Inflammatory macrophage (primary cell): ENCODE measurements at regions not wholly inside any gene's neighbourhood (a gene's known extent, or its start where the extent isn't known, plus 50 kb on each side); places are given as distances from the start of the nearest gene placed in this dataset.
A peak's percentile ranks its signal among the peaks of the same experiment; 100 is the strongest.

Experiments used
- DNase-seq, 2 donors: peaks; one replicate each; pipeline ENCODE4 v3.0.0-alpha.2; 2020 to 2022

GRCh38 chr1:13922466-13923110 is 222.6 kb downstream of the PRDM2 start:
- no peak for DNase-seq

DNA sequence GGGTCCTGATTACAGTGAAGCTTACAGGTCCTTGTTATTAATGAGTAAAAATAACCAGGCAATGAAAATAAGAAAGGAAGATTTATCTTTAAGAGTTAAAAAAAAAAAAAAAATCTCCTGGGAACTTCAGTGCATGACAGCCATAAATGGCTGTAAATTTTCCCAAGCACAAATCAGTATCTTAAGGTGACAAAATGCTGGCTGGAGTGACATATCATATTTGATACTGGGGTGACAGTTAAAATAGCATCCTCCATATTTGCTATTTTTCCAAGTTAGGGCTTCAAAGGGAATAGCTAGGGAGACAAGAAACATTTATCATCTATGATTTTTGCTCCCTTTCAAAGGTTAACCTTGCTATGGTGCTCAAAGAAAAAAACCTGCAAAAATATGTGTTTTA is 226.6 kb downstream of the PRDM2 start:
- no peak for DNase-seq

GRCh38 chr1:13927736-13928135 is 227.7 kb downstream of the PRDM2 start:
- no peak for DNase-seq

DNA sequence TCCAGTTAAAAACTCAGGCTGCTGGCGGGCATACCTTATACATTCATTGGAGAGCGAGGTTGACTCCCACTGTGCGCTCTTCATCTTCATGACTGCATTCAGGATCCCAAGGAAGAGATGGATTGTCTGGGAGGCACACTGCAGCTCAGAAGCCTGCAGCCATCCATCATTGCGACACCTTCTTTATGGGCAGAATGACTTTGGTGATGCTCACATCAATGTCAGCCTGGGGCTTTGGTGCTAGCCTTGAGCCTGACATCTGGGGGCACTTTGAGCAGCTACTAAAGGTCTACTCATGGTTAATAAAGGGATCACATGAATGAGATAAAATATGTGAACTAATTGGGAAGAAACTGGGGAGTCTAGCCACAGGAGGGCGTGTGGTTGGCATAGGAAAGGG is 229.3 kb downstream of the PRDM2 start:
- DNase-seq = no peak

DNA sequence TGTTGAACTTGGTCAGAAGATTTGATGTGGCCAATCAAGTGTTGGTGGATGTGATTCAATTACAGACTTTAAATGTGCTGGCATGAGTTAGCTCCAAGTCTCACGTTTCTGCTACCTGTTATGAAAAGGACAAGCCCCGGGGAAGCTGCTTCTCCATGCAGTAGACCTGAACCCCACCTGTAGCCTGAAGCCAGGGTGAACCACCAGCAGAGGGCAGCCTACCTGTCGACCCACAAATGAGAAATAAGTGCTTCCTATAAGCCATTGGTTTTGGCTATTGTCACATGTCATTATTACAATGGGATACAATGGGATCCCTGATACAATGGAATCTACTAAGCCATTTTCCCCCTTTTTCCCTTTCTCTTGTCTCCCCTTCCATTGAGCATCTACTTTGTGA is 230.2 kb downstream of the PRDM2 start:
- DNase-seq = no peak

DNA sequence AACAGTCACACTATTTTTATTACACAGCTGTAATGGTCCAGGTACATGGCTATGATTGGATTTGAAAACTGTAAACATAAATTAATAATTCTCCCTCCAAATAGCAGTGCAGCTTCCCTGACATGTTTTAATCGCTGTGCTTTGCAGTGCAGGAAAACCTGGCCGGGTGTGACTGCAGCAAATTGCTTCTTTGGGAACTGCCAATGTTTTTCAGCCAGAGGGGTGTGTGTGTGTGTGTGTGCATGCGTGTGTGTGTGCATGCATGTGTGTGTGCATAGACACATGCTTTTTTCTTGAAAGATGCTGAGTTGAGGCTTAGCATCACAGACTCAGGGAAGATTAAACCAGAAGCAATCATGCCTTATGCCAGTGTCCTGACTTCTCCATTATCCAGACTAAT is 231.2 kb downstream of the PRDM2 start:
- DNase-seq = no peak

DNA sequence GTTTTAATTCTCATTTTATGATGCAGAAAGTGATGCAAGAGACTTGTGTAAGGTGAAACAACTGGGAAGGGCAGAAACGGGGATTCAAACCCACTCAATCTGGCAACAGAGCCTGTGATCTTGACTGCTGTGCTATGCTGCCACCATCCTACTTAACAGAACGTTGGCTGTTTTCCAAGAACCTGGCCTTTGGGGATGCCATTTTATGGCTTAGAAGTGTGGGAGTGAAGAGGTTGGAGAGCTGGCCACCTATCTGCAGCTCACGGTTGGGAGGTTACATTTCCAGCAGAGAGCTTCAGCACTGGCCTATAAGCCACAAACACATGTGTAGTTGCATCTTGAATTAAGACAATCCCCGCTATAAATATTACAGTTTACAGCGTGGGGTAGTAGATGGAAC is 235.3 kb downstream of the PRDM2 start:
- DNase-seq = no peak

DNA sequence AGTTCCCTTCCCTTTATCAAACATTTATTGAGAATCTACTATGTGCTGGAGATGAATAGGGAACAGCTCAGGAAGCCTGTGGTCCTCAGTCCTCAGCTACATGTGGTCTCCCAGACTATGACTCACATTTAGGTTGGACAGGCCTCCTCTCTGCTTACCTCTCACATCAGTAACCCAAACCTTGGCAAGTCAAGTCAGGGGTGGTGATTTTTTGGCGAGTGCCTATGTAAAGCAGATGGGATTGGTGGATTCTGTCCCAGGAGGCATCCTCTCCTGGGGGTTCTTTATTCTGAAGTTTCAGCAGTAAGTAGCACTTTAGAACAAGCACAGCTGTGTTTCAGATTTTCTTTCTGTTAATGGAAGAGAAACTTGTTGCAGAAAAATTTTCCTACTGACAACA is 241.3 kb downstream of the PRDM2 start:
- DNase-seq = no peak

DNA sequence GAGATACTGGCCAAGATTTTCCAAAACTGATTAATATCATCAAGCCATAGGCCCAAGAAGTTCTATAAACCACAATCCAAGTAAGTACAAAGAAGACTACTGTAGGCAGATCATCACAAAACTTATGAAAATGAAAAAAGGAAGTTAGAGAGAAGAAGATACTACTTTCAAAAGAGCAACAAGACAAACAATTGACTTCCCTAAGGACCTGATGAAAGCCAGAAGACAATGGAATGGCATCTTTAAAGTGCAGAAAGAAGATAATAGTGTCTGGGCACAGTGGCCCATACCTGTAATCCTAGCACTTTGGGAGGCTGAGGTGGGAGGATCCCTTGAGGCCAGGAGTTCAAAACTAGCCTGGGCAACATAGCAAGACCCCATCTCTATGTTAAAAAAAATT is 243.1 kb downstream of the PRDM2 start:
- no peak for DNase-seq

DNA sequence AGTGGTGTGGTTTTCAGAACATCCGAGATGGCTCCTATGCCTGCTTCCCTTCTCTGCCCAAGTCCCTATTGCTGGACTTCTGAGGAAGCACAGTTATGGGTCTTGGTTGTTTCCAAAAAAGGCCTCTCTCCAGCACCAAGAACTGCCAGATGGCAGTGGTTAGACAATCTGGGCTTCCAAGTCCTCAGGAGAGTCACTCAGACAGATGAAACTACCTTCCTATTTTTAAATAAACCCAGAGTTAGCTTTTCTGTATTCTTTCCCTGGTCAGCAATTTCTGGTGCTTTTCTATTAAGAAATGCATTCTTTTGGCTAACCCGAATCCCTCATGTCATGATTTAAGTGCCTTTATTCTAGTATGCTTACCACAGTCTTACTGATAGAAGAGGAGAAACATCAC is 245.9 kb downstream of the PRDM2 start:
- no peak for DNase-seq

DNA sequence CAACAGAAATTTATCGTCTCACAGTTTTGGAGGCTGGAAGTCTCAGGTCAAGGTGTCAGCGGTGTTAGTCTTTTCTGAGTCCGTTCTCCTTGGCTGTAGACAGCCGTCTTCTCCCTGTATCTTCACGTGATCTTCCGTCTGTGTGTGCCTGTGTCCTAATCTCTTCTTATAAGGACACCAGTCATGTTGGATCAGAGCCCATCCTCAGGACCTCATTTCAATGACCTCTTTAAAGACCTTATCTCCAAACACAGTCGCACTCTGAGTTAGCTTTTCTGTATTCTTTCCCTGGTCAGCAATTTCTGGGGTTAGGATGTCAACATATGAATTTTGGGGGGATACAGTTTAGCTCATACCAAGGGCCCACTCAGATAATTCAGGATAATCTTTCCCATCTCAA is 247.7 kb downstream of the PRDM2 start:
- no peak for DNase-seq

DNA sequence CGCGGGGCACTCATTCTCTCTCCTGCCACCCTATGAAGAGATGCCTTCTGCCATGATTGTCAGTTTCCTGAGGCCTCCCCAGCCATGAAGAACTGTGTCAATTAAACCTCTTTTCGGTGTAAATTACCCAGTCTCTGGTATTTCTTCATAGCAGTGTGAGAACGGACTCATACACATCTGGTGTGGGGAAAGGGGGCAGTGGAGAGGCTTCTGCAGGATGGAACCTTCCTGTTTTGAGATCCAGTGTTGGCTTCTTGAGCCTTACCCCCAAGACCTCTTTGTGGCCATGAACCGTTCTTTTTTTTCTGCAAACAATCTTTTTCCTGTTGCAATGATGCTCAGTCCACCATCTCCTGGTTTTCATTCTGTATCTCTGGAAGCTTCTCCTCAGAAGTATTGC is 248.4 kb downstream of the PRDM2 start:
- no peak for DNase-seq

GRCh38 chr1:13948888-13949391 is 249.0 kb downstream of the PRDM2 start:
- no peak for DNase-seq

DNA sequence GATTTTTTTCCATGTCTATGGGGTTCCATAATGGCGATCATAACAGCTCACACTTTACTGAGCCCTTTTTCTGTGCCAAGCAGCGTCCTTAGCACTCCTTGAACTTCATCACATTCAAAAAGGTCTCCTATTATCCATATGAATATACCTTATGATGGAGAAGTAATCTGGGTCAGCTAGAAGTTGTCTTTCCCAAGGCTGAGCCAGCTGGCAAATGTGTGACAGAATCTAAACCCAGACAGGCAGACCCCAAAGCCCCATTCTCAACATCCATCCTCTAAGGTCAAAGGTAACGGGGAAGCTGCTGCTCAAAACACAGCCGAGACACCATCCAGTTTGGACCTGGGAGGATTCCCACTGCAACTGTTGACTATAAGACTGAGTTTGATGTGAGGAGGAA is 249.6 kb downstream of the PRDM2 start:
- no peak for DNase-seq

- no peak for DNase-seq
Measured at GRCh38 chr1:13950637-13951036, 250.6 kb downstream of the PRDM2 start.

- no peak for DNase-seq
Measured at GRCh38 chr1:13951793-13952751, 252.1 kb downstream of the PRDM2 start.

DNA sequence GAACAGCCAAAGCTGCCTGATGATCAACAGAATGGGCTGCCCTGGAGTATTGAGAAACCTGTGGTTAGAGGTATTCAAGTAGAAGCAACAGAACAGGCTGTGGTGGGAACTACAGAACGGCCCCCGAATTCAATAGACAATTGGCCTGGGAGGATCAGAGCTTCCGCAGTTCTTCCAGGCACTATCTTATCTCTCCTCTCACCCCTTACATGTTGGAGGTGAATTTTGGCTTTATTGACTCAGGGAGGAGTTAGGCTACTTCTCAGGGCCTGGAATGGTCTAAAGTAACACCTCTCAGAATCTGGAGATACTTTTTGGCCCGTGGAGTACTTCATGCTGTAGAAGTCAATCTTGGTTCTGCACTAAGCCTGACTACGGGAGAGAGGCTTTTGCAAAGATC is 253.0 kb downstream of the PRDM2 start:
- DNase-seq = no peak

GRCh38 chr1:13956393-13956792 is 256.4 kb downstream of the PRDM2 start:
- DNase-seq = no peak

GRCh38 chr1:13960375-13960987 is 260.5 kb downstream of the PRDM2 start:
- peak; percentile 58 to 62 for DNase-seq

DNA sequence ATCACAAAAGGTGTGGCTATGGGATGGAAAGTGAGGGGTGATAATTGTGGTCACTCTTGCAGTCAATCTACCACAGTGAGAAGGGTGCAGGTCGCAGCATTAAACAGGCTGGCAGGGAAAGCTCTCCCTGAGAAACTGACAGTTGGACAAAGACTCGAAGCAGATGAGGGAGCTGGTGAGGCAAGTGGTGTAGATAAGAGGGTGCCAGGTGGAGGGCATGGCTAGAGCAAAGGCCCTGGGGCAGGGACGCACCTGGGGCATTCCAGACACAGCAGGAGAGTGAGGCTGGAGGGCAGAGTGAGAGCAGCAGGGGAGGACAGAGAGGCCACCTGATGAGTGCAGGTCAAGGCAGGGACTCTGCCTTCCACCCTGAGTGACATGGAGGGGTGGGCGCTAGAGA is 264.8 kb downstream of the PRDM2 start:
- no peak for DNase-seq

DNA sequence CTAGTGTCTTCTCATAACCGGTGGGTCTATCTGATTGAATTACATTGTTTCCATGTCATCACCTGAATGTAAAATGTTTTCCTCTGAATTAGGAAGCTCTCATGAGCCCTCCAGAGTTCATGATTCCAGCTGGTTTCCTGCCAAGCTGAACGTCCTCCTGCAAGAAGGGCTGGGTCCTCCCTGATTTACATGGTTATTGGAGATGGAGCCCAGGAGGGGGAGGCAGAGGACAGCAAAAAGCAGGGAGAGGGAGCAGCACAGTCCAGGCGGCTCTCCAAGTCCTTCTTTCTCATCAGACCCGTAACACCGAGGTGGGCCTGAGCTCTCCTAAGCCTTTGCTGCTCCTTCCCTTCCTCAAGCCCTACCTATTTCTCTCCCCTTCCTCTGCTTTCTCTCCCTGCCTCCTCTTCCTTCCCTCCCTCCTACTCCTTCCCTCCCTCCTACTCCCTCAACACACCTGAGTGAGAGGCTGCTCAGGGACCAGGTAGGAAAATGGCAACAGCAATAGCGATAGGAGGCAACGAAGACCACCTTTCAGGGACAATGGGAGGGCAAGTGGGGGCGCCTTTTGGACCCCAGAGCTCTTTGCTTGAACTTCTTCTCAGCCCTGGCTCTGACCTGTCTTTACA is 265.9 kb downstream of the PRDM2 start:
- DNase-seq = no peak

- no peak for DNase-seq
Measured at GRCh38 chr1:13967707-13968106, 267.7 kb downstream of the PRDM2 start.

GRCh38 chr1:13968361-13968760 is 268.4 kb downstream of the PRDM2 start:
- no peak for DNase-seq
